ENCODE measurements at regions not wholly inside any gene's neighbourhood (a gene's known extent, or its start where the extent isn't known, plus 50 kb on each side); places are given as distances from the start of the nearest gene placed in this dataset.

GRCh38 chr13:75231235-75231634, 250.7 kb downstream of the TBC1D4 start:
- Histone ChIP-seq H3K9ac (ENCODE audit: insufficient read depth, low read depth, low read length) (no peak overlapping the region), H3K4me3 (replicated peaks in 1 of 3; ENCODE audit: insufficient read depth in 1 of 3, low read depth in 2 of 3, low read length in 3 of 3) (no peak overlapping the region), H2AFZ (ENCODE audit: low read length) (no peak overlapping the region), H3K79me2 (ENCODE audit: insufficient read depth, low read length) (no peaks in the 10 kb centered on the region), H3K4me1 (ENCODE audit: insufficient read depth, low read length) (no peaks in the 10 kb centered on the region), H3K27me3 (ENCODE audit: control insufficient read depth in 1 of 2, insufficient read depth in 2 of 2, low read length in 2 of 2) (no peaks in the 10 kb centered on the region), H3K4me2 (ENCODE audit: low read depth, low read length) (no peak overlapping the region), H3K36me3 (replicated peaks in 1 of 2; ENCODE audit: control insufficient read depth in 1 of 2, insufficient read depth in 2 of 2, low read length in 2 of 2) (no peaks in the 10 kb centered on the region), H3K9me3 (ENCODE audit: low read length) (no peaks in the 10 kb centered on the region), H3K27ac (ENCODE audit: extremely low read length, insufficient read depth, low read length) (no peak overlapping the region), H4K20me1 (ENCODE audit: insufficient read depth, low read length) (no peaks in the 10 kb centered on the region; the same call in 1 of the 2 replicates)
- no TSS peak for BruUV-seq (replicated peaks)
- no peak for TF ChIP-seq AHR (CRISPR knock-in tag; IDR thresholded peaks at IDR 0.05)
- TF ChIP-seq TFE3 (CRISPR knock-in tag; IDR thresholded peaks at IDR 0.05) = no peak
- TF ChIP-seq DZIP1 (CRISPR knock-in tag; IDR thresholded peaks at IDR 0.05) = no peak
- no peak for TF ChIP-seq ZNF362 (CRISPR knock-in tag; IDR thresholded peaks at IDR 0.05; ENCODE audit: borderline replicate concordance)
- no peak for TF ChIP-seq ZNF280D (CRISPR knock-in tag; IDR thresholded peaks at IDR 0.05)
- TF ChIP-seq DMAP1 (CRISPR knock-in tag; IDR thresholded peaks at IDR 0.05) = no peak
- TF ChIP-seq ZEB1 (IDR thresholded peaks at IDR 0.05; ENCODE audit: insufficient replicate concordance, low read depth) = no peak
- no peak for TF ChIP-seq PHF8 (CRISPR knock-in tag; IDR thresholded peaks at IDR 0.05)
- no peak for TF ChIP-seq ZNF724P (CRISPR knock-in tag; IDR thresholded peaks at IDR 0.05; ENCODE audit: borderline replicate concordance)
- ATAC-seq = no peak
- ChIA-PET CTCF (ENCODE audit: low intra/inter-chr PET ratio, low total read pairs) (no interaction called here), POLR2A (no interaction called here)
- in situ Hi-C loops (cut with HindIII; ENCODE audit: extremely low pct_ligation_motif_present, low pct_unique_long_range_greater_than_20kb) (no loop called here), intact Hi-C loops (cut with micrococcal nuclease; ENCODE audit: unreplicated experiment) (no loop called here)
- no peak for FAIRE-seq
- no peak for DNase-seq (ENCODE audit: low spot score)
- WGBS (ENCODE audit: low lambda C conversion rate) = 10% methylated on average over 1 of the region's 1 CpG
